ENCODE measurements at regions not wholly inside any gene's neighbourhood (a gene's known extent, or its start where the extent isn't known, plus 50 kb on each side); places are given as distances from the start of the nearest gene placed in this dataset.

DNA sequence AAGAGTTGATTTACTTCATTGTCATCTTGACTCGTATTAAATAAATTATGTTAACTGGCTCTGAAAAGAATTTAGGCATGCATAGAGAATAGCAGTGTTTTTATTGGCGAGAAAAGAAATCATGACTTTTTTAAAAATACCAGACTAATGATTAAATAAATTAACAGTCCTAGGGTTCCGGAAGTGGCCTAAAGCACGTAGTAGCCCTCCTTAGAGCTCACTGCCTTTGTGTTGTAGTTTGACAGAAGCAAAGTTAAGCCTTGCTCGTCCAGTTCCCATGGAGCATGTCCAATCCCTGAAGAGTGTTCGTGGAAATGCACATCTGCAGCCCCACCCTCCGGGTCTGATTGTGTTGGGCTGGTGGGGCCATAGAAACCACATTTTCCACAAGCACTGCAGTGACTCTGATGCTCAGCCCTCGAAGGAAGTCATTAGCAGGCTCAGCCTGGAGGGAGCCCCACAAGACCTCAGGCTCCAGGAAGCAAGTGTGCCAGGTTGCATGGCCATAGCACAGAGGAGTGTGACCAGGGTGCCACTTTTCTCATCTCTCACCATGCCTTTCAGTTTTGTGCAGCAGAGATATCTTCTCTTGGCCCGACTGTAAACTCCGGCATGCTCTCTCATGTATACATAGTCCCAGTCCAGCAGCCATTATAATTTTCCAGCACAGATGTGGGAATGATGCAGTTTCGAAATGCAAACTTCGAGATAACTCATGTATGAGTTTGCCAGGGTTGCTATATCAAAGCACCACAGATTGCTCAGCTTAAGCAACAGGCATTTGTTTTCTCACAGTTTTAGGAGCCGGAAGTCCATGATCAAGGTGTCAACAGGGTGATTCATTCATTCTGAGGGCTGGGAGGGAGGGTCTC is 188.6 kb upstream of the SH3BP4 start:
- no peak for DNase-seq

DNA sequence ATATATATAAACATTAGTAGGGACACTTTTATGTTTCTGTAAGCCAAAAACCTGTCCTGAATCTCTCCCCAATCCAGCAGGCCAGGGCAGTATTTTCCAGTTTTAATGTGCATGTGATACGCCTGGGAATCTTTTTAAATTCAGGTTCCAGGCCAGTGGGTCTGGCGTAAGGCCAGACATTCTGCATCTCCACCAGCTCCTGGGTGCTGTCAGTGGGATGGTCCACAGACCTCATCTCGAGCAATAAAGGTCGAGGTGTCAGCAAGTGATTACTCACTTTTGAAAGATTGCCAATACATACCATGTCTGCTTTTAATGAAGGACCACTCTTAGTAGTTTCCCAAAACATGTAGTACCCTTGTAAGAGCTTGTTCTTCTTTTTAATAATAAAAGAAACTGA is 189.9 kb upstream of the SH3BP4 start:
- DNase-seq, result no peak

DNA sequence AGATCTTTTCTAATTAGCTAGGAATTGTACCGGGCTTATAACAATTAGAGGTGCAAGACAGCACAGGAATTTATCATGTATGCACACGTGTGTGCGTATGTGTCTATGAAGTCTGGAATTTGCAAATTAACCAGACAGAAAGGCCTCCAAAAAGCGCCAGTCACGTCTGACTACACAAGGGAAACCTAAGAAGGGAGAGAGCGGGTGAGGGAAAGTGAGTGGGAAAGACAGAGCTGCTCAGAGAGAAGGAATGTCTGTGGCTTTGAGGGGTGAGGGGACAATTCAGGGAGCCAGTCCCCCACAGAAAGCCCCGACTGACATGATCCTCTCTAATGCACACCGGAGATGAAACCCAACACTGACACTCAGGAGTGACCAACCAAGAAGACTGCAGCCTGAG is 197.7 kb upstream of the SH3BP4 start:
- no peak for DNase-seq

DNA sequence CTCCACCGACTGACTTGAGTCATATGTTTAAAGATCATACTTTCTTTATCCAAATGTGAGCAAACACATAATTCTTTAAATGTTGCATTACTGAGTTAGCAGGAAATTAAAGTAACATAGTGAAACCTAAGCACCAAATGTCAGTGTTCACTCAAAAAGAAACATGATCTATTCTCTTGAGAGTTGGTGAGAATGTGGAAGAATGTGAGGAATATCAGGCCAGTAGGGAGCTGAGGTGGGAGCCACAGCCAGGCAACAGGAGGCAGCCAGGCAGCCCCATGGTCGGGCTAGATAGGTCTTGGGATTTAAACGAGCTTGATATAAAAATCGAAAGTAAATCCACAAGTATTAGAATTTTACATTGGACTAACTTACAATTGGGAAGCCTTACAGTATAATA is 198.1 kb upstream of the SH3BP4 start:
- no peak for DNase-seq

DNA sequence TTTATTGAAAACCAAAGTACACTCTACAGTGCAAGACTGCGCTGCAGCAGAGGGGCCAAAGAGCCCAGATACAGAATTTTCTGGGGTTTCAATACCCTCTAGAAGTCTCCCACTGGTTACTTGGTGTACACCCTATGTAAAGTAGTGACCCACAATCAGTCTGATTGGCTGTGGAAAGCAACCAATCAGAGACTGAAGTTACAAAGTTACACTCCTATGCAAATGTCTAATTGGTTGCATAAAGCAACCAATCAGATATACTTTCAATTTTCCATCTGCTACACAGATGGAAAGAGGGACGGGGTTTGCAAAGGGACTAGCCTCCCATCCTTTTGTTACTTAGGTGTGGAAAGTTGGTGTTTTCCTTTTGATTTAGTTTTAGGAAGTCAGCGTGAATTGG is 198.9 kb upstream of the SH3BP4 start:
- DNase-seq, result no peak

DNA sequence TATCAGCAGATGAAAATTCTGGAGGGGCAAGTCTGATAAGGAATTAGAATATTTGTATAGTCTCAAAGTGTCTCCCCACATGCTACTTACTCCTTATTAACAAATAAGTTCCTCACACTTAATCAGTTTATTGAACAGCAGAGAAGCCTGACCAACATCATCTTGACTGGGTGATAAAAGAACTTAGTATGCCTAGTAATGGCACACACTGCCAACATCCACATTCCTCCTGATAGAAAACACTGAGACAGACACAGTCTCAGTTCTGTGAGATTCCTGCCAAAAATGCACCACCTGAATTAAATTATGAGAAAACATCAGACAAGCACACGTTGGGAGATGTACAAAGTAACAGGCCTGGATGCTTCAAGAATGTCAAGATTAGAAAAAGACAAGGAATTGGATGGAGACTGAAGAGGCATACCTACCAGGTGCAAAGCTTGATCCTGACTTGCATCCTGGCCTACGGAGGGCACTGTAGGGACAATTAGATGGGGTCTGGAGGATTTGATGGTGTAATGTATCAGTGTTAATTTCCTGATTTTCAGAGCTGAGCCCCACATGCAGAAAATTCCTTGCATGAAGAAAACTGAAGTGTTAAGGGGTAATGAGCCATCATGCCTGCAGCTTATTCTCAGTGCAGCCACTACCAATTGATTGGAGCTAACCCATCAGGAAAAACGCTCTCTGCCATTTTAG is 200.4 kb upstream of the SH3BP4 start:
- DNase-seq, result no peak

DNA sequence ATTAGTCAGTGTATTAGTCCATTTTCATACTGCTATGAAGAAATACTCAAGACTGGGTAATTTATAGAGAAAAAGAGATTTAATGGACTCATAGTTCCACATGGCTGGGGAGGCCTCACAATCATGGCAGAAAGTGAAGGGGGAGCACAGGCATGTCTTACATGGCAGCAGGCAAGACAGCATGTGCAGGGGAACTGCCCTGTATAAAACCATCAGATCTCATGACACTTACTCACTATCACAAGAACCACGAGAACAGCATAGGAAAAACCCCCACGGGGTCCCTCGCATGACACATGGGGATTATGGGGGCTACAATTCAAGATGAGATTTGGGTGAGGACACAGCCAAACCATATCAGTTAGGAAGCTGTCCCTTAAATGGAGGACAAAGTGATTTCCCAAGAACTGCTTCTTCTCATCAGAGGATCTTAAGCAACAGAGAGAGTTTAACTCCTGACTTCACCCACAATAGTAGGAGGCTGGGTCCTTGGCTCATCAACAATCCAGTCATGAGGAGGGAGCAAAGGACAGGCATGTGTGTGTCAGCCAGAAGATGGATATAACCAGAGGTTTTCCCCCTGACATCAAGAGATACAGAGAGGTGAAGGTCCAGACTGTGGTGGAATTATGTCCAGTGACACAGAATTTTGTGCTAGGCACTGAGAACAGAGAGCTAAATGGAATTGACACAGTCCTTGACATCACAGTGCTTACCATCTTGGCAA is 203.8 kb upstream of the SH3BP4 start:
- DNase-seq, result no peak

DNA sequence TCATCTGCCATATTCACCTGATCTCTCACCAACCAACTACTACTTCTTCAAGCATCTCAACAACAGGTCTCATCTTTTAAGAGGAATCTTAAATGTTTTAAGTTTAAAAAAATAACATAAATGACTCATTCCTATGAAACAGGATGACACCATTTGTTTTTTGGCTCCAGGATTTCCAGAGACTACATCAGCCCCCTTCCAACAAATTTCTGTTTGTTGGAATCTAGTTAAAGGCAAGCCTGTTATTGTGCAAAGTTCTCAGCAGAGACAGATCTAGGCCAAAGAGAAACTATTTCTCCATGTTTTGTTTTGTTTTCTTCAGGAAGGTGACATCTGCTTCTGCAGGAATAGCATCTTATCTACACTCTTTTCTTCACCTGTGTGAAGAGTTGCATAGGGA is 204.8 kb upstream of the SH3BP4 start:
- no peak for DNase-seq

DNA sequence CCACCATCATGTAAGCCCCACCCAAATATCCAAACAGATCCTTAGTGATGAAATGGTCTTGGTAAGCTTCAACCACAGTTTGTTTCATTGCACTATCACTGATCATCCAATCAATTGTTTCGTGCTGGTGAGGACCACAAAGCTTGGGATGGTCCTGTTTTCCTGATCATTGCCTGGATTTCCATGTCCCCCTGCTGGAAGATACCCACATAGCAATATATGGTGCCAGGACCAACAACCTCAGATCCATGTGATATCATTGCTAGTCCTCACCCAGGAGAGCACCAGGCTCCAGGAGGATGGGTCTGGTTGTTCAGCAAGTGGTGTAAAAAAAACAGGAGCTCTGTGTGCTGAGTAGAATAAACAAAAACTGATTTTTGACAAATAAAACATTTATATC is 206.5 kb upstream of the SH3BP4 start:
- DNase-seq, result no peak

DNA sequence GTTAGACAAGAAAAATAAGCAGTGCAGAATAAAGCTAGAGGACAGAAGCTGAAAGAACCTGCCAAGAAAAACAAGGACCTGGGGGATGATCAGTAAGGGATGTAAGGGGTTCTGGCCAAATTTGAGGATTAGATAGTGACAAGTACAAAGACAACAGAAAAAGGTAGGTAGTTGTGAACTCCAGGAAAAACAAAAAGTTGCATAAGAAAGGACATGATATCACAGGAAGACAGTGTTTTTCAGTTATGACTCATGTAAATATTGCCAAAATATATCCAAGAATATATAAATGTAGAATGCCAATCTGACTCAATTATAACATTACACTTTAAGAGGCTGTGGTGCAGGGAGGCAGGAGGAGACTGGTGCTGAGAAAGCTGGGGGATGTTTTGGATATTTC is 209.8 kb upstream of the SH3BP4 start:
- no peak for DNase-seq

DNA sequence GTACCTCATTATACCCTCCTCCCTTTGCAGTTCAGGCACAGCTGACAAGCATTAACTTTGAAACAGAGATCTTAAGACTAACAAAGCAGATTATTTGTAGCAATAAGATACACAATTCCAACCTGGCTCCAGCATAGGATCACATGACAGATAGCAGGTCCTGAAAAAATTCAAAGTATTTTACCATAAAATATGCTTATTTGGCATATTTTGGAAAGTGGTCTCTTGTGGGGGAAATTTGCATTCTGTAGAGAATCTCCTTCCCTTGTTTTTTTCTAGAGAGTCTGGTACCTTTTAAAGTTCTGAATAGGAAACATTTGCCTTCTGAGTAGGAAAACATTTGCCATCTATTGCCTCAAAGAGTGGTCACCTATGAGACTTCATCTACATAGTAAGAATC is 212.8 kb upstream of the SH3BP4 start:
- DNase-seq, result no peak

DNA sequence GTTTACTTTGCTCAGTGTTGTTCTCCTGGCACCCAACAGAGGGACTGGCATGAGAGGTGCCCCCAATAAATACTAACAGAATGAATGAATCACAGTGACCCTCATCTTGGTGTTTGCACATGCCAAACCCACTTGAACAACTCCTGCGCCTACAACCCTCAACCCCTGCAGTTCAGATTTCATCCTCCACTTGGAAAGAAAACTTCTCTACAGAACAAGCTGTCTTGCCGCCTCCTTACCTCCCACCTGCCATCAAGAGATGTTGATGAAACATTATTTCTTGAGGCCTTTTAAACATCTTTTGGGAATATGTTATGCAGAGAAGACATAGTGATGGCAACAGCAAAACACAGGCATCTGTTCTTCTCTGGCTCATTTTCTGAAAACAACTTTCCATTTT is 216.0 kb upstream of the SH3BP4 start:
- DNase-seq, result no peak

DNA sequence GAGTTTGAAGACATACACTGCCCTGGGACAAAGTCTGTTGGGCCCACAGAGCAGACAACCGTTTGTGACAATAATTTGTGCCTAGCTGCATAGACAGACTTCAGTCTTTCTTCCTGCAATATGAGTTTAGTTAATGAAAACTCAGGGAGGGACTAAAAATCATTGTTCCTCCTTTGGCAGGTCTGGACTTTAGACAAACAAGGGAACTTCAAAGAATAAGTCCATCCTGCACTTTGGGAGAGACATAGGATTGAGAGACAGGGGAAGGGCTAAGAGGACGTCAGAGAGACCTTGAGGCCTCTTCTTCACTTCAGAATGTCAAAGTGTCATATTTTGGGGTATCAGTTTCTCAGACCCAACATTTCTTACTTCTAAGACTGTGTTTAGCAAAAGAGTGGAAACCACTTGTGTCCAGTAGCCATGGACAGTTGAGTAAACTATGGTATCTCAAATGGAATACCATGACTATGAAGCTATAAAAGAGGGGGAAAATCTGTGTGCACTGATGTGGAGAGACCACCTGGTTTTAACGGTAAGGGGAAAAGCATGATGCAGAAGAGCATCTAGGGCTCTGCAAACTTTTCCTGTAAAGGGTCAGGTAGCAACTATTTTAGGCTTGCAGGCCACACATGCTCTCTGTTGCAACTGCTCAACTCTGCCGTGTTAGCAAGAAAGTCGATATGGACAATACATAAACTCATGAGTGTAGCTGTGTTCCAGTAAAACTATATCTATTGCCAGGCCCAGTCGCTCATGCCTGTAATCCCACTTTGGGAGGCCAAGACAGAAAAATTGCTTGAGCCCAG is 217.8 kb upstream of the SH3BP4 start:
- no peak for DNase-seq

DNA sequence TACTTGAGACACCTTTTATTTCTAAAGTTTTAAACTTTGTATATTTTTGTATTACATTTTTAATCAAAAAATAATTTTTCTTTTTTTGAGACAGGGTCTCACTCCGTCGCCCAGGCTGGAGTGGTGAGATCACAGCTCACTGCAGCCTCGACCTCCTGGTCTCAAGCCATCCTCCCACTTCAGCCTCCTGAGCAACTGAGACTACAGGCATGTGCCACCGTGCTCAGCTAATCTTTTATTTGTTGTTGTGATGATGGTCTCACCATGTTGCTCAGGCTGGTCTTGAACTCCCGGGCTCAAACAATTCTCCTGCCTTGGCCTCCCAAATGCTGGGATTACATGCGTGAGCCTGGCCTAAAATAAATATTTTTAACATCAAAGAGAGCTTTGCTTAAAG is 218.7 kb upstream of the SH3BP4 start:
- no peak for DNase-seq

DNA sequence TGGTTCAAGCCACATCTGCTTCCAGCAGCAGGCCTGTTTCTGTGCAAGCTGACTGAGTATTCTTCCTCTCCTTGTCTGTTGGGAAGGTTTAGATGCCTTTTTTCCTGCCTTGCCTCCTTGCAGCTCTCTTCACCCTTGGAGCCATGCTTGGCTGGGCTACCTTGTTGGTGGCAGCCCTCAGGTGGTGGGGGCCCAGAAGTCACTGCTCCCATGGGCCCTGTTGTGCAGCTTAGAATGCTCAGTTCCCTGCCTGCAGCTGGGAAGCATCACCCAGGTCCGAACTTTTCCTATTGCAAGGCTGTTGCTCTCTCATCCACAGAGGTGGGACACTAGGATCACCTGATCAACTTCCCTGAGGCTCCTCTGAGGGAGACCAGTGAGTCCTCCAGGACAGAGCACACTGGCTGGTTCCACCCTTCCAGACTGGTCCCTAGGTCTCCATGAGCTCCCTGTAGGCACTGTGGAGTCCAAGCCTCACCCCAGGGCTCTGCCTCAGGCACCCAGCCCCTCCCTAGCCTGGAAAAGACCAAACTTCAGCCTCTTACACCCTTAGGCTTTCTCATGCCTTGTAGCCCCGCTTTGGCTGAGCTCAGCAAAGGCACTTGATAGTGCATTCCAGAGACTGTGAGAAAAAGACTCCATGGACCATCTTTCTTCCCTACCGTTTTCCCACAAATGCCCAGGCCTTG is 219.3 kb upstream of the SH3BP4 start:
- DNase-seq, result no peak

DNA sequence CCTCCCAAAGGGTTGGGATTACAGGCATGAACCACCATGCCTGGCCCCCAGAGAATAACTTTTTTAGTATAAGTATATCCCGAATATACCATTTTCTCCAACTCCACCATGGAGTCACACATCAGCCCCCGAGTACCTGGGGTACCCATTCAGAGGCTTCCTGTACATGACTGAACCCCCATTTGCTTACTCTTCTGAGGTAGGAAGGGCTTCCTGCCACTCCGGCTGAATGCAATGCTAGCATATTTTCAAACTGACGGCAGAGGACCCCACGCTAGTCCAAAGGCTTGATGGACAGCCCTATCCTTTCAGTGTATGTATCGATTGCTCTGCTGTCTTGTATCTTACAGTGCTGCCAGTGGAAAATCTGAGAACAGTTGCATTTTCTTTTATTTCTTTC is 220.6 kb upstream of the SH3BP4 start:
- DNase-seq, result no peak

DNA sequence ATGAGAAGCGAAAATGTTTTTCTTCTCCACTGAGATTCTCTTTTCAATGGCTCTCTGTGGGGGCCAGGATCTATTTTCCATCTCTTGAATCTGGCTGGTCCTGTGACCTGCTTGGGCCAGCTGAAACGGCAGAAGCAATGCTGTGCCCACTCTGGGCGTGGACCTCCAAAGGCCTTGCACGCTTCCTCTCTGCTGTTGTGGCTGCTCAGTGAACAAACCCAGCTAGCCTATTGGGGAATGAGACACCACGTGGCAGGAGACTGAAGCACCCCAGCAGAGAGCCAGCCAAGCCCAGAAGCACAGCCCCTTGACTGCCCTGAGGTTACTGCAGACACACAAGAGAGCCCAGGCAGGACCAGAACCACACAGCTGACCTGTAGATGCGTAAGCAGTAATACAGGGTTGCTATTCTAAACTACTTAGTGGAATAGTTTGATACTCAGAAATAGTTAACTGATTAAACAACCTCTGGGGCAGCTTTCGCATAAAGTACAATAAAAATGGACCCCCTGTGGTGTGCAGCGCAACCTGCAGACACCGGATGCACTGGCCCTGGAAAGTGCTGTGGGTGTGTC is 221.7 kb upstream of the SH3BP4 start:
- DNase-seq, result no peak

DNA sequence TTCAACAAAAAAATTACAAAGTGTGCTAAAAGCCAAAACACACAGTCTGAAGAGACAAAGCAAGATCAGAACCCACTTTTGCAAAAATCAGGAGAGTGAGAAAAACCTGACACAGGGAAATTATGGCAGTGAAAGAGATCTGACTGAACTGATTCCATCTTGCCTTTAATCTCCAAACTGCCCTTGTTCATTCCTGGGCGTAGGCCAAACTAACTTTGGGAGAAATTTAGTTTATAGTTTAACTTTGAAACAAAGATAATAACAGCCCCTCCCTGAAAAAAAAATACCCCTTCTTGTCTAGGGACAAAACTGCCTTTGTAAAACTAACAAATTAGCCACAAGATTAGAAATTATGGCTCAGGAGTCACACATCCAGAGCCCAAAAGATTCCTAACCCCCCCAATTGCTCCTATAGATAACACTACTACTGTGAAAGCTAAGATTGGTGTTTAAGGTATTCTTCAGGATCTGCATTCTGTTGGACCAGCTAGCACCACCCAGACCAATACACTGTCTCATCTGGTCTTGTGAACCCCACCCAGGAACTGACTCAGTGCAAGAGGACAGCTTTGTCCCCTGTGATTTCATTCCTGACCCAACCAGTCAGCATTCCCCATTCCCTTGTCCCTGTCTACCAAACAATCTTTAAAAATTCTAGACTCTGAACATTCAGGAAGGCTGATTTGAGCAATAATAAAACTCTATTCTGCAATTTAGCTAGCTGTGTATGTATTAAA is 226.1 kb upstream of the SH3BP4 start:
- DNase-seq, result no peak

DNA sequence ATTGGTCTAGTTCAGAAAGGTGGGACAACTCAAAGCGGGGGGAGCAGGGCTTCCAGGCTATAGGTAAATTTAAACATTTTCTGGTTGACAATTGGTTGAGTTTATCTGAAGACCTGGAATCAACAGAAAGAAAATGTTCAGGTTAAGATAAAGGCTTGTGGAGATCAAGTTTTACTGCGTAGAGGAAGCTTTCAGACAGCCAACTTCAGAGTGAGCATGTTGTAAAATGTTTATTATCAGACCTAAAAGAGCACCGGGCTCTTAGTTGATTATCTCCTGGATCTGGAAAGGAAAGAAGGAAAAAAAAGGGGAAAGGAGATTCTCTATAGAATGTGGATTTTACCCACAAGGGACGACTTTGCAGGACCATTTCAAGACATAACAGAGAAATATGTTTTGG is 227.0 kb upstream of the SH3BP4 start:
- DNase-seq, result no peak

DNA sequence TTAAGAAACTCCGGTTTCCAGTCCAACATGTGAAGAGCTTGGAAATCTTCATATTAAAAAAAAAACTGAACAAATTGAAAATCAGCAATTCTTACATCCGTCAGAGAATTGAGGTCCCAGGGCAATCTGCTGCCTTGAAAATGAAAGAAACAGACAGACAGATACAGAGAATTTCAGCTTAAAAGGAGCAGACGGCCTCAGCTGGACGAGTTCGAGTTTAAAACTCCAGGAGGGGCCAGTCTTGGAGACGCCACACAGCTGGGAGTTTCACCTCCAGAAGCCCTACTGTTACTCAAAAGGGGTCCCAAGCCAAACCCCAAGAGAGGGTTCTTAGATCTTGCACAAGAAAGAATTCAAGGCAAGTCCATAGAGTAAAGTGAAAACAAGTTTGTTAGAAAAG is 226.5 kb upstream of the ARL4C start:
- DNase-seq, result no peak

DNA sequence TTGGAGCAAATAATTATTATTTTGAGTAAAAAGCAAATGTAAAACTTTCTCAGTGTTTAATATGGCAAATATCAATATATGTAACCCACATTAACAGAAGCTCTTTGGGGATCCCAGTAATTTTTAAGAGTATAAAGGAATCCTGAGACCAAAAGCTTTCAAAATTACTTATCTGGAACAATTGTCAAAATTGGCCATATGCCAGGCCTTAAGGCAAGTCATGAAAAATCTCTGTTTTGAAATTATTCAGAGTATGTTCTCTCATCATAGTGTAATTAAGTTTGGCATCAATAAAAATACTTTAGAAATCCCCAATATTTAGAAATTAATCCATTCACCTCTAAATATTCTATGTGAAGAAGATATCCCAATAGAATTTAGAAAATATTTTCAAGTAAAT is 225.3 kb upstream of the ARL4C start:
- no peak for DNase-seq

Measured in NCI-H2171 (cell line).